HG02943 (cell line): ENCODE measurements at regions not wholly inside any gene's neighbourhood (a gene's known extent, or its start where the extent isn't known, plus 50 kb on each side); places are given as distances from the start of the nearest gene placed in this dataset.
"Not testable (repeated sequence)": the region's sequence is repeated elsewhere in the genome, so short reads cannot be mapped to it uniquely, and the experiment has no call there.

Source experiments
- ATAC-seq: cut with Tn5 transposase; IDR thresholded peaks from one replicate; pipeline ENCODE4 v1.9.1; 2021; ENCODE audit warnings: mild to moderate bottlenecking, low read depth, moderate library complexity; ENCODE audit not compliant: unreplicated experiment

DNA sequence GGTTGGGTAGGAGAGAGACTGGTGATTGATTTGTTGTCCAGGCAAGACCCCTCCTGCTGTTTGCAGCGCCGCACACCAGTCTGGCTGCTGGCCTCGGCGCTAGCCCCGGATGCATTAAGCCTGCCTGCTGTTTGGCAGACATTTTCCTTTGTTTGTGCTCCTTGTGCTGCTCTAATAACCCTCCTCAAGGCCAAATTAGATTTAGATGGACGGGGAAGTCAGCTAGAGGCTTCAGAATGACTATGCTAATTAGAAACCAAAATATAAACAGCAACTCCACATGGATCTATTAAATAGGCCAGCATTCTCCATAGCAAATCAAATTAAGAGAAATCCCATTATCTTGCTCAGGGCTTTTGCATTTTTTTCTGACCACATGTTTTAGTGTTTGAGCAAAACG, 445.2 kb downstream of the SQOR start:
- no peak for ATAC-seq

GRCh38 chr15:46088486-46089445, 453.9 kb downstream of the SQOR start:
- ATAC-seq, result no peak

GRCh38 chr15:46089467-46089935, 454.7 kb downstream of the SQOR start:
- ATAC-seq, result no peak

DNA sequence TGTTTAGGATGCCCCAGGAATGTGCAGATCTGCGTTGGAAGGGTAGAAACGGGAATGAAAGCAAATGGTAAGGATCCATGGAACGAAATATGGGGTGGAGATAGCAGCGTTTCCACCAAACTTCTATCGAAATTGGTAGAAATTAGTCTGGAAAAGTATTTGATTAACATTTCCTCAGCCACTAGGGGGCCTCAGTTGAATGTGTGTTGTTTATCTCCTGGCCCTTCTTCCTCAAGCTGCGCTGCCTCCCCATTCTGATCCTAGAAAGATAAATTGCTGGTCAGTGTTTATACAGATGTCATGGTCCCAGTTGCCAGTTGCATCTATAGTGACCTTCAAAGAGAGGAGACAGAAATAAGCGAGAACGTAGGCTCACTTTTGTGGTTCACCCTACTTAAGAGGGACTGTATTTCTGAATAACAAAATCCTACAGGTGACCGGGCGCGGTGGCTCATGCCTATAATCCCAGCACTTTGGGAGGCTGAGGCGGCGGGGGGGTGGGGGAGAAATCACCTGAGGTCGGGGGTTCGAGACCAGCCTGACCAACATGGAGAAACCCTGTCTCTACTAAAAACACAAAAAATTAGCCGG, 457.1 kb downstream of the SQOR start:
- ATAC-seq, result no peak

- ATAC-seq, result not testable (repeated sequence)
Observed at GRCh38 chr15:46098006-46098405, 463.2 kb downstream of the SQOR start.

DNA sequence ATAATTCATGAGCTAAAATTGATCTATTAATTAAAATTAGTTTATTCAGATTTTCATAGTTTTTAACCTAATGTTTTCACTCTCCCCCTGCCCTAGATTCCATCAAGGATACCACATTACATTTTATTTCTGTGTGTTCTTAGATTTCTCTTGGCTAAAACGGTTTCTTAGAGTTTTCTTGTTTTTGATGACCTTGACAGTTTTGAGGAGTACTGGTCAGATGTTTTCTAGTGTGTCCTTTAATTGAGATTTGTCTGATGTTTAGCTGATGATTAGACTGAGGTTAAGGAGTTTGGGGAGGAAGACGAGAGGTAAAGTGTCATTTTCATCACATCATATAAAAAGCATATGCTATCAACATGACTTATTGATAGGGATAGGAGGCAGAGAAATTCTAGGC, 475.9 kb downstream of the SQOR start:
- no peak for ATAC-seq

- no peak for ATAC-seq
Observed at GRCh38 chr15:46111730-46112129, 476.9 kb downstream of the SQOR start.

GRCh38 chr15:46117071-46117470, 482.2 kb downstream of the SQOR start:
- ATAC-seq, result no peak

DNA sequence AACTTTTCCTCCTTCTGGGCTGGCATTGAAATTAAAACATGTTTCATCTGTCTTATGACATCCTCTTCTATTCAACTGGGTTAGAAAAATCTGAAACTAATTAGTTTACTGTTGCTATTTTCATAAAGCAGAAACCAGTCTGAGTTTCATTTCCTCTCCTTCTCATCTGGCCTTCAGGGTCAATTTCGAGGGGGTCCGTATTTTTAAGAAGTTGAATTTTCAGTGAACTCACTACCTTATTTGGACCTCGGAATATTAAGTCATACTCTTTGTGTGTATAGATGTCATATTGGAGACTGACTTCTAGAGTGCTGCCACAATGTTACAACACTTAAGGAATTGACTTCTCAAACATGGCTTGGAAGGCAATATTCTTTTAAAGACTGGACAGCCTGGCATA, 485.9 kb downstream of the SQOR start:
- ATAC-seq, result no peak

DNA sequence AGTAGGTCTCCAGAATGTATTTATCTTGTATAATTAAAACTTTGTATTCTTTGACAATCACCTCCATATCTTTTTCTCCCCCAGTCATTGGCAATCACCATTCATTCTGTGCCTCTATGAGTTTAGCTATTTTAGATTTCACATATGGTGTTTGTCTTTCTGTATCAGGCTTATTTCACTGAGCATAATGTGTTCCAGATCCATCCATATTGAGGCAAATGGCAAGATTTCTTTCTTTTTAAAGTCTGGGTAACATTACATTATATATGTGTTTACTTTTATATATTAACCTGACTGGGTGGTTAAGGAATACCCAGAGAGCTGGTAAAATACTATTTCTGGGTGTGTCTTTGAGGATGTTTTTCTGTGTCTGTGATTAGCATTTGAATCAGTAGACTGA, 486.6 kb downstream of the SQOR start:
- ATAC-seq, result no peak

- no peak for ATAC-seq
Observed at GRCh38 chr15:46126581-46126980, 491.8 kb downstream of the SQOR start.

DNA sequence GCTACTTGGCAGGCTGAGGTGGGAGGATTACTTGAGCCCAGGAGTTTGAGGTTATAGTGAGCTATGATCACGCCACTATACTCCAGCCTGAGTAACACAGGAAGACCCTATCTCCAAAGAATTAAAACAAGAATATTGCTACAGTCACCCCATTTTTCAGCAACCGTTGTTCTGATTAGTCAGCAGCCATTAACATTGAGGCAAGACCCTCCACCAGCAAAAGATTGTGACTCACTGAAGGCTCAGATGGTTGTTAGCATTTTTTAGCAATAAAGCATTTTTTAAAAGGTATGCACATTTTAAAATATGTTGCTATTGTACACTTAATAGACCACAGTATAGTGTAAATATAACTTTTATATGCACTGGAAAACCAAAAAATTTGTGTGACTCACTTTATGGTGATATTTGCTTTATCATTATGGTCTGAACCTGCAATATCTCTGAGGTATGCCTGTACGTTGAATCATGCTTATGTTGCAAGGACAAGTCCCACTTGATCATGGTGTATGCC, 492.6 kb downstream of the SQOR start:
- no peak for ATAC-seq

DNA sequence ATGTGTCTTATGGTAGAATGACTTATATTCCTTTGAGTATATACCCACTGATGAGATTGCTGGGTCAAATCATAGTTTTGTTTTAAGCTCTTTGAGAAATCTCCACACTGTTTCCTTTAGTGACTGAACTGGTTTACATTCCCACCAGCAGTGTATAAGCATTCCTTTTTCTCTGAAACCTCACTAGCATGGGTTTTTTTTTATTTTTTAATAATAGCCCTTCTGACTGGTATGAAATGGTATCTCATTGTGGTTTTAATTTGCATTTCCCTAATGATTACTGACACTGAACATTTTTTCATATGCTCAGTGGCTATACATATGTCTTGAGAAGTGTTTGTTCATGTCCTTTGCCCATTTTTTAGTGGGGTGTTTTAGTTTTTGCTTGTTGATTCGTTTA, 494.3 kb downstream of the SQOR start:
- ATAC-seq, result no peak

GRCh38 chr15:46131876-46132275, 497.0 kb downstream of the SQOR start:
- no peak for ATAC-seq

GRCh38 chr15:46137443-46137842, 502.6 kb downstream of the SQOR start:
- ATAC-seq, result no peak

GRCh38 chr15:46146002-46146401, 511.2 kb downstream of the SQOR start:
- ATAC-seq, result no peak

DNA sequence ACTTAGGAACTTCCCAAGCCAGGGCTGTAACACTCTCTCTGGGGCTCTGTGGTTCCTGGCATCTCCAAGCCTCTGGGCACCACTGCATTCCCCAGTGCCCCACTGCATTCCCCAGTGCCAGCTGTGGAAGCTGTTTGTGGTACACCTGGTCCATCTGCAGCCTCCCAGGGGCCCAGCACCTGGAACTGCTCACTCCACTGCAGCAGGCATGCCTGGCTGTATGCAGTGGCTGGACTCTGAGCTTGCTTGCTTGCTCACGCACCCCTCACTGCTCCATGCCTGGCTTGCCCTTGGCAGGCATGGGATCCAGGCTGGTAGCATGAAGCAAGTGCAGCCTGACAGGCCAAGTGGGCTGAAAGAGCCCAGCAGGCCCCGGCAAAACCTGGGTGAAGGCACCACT, 512.1 kb downstream of the SQOR start:
- ATAC-seq, result no peak

- ATAC-seq, result no peak
Observed at GRCh38 chr15:46151786-46152185, 517.0 kb downstream of the SQOR start.

- ATAC-seq, result no peak
Observed at GRCh38 chr15:46166750-46167149, 531.9 kb downstream of the SQOR start.

- ATAC-seq, result no peak
Observed at GRCh38 chr15:46170326-46170725, 535.5 kb downstream of the SQOR start.

- ATAC-seq, result no peak
Observed at GRCh38 chr15:46174122-46174521, 539.3 kb downstream of the SQOR start.

DNA sequence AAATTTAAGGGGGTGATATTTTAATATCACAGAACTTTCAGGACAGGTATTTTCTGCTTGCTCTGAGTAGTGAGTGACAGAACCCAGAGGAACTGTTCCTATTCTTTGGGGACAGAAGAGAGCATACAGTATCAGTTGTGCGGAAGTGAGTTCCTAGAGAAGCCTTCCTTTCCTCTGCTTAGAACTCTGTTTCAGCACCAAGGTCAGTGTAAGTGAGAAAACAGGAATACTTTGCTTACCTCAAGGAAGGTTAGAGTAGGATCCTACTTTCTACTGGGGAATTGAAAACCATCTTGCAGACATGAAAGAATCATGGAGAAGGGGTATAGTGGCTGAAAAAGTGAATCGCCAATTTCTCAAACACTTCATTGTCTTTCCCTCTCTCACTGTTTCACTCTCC, 542.4 kb downstream of the SQOR start:
- ATAC-seq, result no peak
